ENCODE measurements at regions not wholly inside any gene's neighbourhood (a gene's known extent, or its start where the extent isn't known, plus 50 kb on each side); places are given as distances from the start of the nearest gene placed in this dataset.
"Not testable (repeated sequence)": the region's sequence is repeated elsewhere in the genome, so short reads cannot be mapped to it uniquely, and the experiment has no call there.

DNA sequence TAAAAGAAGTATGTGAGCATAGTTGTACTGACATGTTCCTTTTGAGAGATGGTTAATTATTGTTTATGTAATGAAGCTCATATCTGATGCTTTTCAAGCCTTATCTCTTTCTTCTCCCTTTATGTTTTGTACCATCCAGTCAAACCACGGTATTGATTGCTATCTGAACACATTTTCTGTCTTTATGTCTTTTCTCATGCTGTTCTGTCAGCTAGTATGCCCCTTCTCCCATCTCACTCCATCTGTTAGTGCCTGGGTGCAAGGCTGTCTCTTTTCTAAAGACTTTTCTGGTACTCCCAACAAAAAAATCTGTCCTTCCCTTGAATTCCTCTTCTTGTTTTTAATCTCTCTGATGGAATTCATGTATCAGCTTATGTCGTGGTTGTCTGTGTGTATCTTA, 883.8 kb upstream of the IGFBP7 start:
- DNase-seq = no peak

DNA sequence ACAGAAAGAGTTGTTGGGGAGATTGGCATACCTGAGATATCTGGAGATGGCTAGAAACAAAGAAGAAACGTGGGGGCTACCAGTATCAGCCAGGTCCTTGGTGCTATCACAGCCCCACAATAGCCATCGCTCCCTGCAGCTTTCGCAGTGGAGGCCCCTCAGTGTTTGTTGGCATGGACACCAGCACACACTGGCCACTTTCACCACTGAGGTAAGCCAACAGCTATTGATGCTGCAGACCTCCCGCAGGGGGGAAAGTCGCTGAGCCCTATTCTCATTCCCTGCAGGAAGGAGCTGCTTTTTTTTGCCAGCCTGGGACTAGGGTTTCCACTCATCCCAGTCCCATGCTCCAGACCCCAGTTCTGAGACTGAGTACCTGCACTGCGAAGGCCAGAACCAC, 879.2 kb upstream of the IGFBP7 start:
- no peak for DNase-seq

DNA sequence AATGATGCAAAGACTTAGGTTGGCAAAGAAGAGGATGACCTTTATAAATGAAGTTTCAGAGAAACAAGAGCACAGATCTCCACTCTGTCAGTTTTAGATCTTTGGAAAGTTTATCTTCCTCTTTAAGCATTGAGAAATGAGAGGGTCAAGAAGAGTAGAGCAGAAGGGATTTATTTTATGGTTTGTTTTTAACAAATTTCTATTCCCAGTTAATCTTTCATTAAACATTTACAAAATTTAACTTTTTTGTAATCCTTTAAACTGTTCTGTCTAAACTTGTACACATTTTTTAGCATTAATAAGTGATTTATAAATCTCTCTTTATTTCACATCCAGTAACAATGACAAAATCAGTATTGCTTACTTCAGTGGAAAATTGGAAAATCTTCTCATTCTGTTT, 875.0 kb upstream of the IGFBP7 start:
- DNase-seq = no peak

DNA sequence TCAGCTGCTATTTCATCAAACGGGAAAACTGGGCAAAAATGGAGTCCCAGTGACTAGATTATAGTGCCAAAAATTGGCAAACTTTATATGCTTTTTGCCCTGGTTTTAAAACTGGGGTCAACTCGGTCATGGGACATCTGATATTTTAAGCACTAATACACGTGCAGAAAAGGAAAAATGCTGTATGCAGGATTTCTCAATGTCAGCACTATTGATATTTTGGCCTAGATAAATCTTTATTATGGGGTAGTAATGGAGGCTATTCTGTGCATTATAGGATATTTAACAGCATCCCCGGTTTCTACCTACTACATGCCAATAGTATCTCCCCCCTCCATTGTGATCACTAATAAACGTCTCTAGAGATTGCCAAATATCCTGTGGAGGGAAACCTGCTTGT, 870.9 kb upstream of the IGFBP7 start:
- no peak for DNase-seq

DNA sequence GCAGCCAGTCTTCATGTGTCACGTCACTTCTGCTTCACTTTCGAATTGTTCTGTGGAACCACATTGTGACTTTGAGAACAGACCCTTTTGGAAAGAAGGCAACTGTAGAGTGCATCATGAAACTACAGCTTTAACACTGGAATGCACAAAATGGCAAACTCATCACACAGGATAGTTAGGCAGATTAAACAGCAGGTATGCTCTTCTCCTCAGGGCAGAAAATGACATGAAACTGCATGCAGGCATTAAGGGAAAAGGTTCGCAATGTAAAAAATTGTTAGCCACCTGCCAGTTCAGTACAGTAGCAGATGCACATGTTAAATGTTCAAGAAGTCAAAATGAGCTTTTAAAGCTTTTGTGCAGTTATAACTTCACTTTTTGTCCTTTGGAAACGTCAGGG, 864.6 kb upstream of the IGFBP7 start:
- DNase-seq = no peak

DNA sequence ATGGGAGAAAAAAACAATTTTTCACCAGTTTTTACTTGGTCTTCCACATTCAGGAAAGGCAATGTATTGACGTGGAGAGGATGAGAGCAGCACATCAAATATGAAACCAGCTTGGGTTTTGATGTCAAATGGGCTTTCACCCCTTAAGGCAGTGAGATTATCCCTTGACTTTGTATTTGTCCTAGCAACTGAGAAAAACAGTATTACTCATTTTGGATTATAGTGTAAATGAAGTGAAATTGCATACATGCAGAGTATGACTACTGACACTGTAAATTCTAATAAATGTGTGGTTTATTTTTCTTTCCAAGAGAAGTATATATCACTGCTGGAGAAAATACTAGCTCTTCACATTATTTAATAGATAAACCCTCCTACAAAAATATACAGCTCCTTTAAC, 863.6 kb upstream of the IGFBP7 start:
- DNase-seq = no peak

DNA sequence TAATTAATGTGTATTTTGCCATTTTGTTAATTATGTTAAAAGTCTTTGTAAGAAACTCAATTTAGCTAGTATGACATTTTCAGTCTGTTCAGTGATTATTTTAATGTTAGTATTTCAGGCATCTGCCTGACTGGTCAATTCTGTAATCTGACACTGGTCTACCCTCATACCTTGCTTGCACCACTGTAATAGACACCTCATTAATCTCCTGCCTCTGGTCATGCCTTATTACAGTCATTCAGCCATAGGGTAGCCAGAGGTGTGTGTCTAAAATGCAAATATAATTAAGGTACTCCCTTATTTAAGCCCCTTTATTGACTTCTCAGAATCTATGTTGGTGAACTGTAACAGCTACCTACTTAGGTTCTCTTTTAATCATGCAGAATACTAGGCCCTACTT, 861.1 kb upstream of the IGFBP7 start:
- no peak for DNase-seq

DNA sequence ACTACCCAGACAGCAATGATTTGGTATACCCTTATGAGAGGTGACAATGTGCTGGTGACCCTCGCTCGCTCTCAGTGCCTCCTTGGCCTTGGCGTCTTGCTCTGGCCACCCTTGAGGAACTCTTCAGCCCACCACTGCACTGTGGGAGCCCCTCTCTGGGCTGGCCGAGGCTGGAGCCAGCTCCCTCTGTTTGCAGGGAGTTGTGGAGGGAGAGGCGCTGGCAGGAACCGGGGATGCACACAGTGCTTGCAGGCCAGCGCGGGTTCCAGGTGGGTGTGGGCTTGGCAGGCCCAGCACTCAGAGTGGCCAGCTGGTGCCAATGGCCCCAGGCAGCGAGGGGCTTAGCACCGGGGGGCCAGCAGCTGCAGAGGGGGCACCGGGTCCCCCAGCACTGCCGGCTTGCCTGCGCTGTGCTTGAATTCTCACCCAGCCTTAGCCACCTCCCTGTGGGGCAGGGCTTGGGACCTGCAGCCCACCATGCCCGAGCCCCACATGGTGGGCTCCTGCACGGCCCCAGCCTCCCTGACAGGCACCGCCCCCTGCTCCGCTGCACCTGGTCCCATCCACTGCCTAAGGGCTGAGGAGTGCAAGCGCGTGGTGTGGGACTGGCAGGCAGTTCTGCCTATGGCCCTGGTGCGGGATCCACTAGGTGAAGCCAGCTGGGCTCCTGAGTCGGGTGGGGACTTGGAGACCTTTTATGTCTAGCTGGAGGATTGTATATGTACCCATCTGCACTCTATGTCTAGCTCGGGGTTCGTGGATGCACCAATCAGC, 857.0 kb upstream of the IGFBP7 start:
- DNase-seq = no peak

DNA sequence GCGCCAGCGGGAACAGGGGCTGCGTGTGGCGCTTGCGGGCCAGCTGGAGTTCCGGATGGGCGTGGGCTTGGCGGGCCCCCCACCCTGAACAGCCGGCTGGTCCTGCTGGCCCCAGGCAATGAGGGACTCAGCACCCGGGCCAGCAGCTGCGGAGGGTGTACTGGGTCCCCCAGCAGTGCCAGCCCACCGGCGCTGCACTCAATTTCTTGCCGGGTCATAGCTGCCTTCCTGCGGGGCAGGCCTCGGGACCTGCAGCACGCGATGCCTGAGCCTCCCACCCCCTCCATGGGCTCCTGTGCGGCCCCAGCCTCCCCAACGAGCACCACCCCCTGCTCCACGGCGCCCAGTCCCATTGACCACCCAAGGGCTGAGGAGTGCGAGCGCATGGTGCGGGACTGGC, 855.2 kb upstream of the IGFBP7 start:
- not testable (repeated sequence) for DNase-seq

DNA sequence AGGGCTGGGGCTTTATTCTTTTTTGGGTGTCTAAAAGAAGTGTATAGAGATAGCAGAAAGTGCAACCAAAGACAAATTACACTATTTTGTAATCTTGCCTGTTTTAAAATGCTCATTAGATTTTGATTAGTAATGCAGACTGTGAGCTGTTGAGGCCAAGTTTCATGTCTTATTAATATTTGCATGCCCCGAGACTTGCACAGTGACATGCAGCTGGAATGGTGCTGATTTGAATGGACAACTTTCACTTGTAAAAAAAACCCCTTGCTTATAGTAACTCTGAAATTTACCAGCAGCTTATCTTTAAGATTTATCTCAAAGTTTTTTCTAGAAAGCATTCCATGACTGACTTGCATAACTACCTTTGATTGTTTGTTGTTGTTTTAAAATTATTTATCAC, 835.1 kb upstream of the IGFBP7 start:
- DNase-seq = no peak

DNA sequence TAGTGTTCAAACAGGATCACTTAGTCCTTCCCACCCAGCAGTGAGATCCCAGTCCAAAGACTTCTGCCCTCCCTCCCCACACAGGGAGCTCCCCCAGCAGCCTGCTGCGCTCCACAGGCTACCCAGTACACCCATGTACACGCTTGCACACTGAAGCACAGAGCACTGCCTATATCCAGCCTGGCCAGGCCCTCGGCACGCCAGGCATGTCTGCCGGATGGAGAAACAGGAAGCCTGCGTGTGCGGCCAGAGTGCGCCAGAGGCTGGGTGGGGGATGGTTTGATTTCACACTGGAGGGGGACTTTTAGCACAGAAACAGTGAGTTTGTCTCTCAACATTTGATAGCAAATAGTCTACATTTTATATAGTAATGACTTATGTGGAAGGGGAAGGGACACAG, 833.5 kb upstream of the IGFBP7 start:
- no peak for DNase-seq

DNA sequence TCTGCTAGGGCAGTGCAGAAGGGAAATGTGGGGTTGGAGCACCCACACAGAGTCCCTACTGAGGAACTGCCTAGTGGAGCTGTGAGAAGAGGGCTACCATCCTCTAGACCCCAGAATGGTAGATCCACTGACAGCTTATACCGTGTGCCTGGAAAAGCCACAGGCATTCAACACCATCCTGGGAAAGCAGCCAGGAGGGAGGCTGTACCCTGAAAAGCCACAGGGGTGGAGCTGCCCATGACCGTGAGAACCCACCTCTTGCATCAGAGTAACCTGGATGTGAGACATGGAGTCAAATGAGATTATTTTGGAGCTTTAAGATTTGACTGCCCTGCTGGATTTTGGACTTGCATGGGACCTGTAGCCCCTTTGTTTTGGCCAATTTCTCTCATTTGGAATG, 827.1 kb upstream of the IGFBP7 start:
- not testable (repeated sequence) for DNase-seq

DNA sequence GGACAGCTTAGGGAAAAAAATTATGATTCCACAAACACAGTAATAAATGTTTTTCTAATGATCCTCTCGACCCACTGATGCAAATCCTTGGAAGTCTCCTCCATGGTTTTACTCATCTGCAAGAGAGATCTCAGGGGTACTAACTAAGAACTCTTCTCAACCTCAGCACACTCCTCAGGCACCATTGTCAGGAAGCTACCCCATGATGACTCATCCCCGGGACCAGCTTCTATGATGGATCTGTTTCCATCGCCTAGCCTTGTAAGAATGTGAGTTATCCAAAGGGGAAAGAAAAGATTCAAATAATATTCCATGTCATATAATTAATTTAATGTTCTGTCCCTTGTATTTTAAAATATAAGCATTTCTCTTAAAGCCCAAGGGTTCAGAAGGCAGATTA, 816.1 kb upstream of the IGFBP7 start:
- no peak for DNase-seq

DNA sequence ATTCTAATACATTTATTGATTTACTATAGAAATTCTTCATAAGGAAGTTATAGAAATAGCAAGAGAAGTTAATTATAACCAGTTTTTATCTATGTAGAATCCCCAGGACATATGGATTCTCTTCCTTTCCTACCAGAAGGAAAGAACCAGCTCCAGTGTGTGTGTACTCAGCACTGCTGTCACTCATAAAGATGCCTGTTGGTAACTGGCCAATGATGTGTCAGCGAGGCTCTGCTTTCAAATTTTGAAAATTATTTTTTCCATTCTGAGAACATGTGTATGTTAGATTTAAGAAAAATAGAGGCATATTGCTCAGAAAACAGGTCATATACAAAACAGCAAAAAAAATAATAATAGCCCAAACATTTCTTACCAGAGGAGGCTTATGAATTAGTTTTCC, 814.8 kb upstream of the IGFBP7 start:
- no peak for DNase-seq

DNA sequence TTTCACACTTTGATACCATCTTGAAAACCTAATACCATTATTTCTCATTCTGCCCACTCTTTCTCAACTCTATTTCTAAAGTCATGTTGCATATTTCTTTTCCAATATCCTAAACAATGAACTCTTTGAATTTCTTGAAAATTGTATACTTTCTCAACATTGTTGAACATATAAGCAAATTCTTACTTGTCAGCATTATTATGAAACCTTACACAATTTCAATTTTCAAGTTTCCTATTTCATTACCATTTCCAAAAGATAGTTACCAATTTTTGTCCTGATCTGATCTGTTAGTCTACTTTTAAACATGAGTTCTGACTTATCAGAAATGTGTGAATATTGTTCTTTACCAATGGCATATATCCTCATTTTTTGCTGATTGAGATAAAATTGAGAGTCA, 806.3 kb upstream of the IGFBP7 start:
- DNase-seq = no peak

DNA sequence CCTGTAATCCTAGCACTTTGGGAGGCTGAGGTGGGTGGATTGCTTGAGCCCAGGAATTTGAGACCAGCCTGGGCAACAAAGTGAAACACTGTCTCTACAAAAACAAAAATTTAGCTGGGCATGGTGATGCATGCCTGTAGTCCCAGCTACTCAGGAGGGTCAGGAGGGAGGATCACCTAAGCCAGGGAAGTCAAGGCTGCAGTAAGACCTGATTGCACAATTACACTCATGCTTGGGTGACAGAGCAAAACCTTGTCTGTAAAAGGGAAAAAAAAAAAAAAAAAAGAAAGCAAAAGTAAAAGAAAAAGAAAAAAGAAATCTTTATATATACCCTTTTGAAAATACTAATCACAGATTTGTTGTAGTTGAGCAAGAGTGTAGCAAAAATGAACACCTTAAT, 801.0 kb upstream of the IGFBP7 start:
- no peak for DNase-seq

DNA sequence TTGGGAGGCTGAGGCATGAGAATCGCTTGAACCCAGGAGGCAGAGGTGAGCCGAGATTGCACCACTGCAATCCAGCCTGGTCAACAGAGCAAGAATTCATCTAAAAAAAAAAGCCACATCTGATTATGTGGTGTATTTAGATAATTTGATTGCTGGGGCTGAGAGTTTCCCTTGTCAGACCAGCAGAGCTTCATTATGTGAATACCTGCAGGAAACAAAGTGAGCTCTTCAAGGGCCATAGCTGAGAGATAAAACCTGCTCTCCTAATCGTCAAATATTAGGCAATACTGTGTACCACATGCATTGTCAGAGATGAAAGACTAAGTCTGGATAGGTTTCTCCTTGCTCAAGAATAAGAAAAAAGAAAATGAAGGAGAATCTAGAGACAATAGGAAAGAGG, 800.0 kb upstream of the IGFBP7 start:
- DNase-seq = no peak

DNA sequence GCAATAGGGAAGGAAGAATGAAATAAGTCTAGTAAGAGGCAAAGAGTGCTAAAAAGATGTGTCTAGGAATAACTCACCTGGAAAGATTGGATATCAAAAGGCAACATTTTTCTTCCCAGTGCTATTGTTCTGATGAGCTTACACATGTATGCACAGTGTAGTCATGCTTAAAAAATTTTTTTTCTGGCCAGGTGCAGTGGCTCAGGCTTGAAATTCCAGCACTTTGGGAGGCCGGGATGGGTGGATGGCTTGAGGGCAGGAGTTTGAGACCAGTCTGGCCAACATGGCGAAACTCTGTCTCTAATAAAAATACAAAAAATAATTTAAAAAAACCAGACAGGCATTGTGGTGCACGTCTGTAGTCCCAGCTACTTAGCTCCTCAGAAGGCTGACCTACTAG, 795.8 kb upstream of the IGFBP7 start:
- DNase-seq = no peak

DNA sequence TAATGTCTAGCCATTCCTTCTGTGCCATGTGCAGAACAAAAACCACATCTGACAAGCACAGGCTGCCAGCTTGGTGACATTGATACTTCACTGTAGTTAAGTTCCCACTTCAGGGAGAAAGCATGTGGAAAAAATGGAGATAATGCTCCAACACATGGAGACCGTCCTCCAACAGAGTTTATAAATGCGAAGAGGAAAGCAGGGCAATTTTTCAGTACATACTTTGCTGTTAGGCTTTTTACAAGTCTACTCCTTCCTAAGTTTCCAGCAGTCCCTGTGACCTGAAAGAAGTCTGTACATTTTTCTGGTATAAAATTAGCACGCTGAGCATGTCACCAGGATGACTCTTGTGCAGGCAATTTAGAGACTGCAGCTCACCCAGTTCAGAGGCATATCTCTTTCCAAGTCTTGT, 766.9 kb upstream of the IGFBP7 start:
- DNase-seq = no peak

DNA sequence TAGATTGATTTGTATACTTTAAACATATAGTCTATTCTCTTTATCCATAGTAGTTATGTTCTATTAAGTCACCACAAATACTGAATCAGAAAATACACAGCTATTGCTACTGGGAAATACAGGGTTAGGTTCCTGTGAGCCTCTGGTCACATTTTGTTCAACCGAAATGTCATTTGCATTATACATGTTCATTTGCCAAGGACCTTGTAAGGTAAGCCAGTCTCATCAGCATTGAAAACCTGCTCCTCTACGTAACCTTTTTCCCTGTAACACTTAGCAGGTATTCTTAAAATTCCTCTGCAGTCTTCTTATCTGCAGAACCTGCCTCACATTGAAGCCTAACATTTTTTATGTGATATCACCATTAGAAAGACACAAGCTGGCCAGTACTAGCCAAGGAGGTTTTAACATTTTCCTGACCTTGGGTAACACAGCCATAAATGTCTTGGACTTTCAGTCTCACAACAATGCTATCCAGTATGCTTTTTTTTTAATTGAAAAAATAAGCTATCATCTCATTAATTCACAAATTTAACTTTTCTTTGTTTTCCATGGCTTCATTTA, 765.7 kb upstream of the IGFBP7 start:
- no peak for DNase-seq

DNA sequence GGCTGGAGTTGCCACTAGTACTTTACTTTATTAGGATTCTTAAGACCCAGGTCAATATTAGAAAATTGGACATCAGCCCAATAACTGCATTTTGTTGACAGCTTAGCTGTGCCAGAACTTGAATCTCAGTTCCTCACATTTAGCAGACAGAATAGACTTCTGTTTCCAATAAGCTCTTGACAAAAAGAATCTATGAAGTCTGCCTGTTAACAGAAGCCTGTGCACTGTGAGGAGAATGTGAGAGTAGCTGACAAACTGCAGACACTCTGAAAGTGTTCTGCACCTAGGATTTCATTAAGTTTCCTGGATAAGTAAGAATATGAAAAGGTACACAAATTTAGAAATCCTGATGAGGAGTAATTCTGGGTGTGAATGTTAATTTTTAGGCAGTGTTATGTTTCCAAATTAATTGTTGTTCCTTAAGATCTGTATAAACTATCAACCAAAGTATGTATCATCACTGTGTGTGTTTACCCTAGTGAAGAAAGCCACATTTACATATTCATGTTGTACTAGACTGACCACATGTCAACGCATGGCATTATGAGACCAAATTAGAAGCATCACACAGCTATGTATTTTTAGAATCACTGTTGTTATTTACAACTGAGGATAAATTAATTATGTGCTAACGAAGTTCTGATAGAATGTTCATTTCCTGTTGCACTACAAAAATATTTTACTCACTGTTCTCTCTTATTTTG, 756.4 kb upstream of the IGFBP7 start:
- DNase-seq = no peak

DNA sequence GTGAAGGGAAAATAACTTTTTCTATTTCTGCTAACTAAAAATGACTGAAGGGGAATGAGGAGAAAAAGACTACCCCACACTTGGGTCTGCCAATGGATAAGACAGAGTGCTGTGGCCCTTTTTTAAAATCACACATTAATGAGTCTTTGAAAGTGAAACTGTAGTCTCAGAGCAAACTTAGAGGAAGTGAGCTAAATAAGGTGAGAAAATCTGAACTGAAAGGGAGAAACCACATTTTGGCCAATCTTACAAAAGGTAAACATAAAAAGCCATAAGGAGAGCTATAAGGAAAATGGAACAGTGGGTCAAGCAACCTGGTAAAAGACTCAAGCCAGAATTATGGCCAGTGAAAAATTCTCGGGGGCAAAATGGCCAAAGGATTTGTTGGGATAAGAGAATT, 755.1 kb upstream of the IGFBP7 start:
- DNase-seq = no peak

DNA sequence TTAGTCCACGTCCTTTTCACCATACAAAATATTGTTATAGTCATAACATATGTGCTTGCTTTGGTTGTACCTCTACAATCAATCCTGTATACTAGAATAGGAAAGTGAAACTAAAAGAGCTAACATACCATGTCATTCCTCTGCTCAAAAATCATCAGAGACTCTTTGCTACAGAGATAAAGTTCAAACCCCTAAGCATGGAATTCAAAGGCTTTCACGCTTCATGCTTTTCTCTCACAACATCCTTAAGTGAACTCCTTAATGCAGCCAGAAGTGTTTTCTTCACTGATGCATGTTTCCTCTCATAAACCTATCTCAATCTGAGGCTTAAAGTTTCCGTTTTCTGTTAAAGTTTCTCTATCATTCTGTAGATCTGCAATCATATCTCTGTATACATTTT, 744.6 kb upstream of the IGFBP7 start:
- DNase-seq = no peak

DNA sequence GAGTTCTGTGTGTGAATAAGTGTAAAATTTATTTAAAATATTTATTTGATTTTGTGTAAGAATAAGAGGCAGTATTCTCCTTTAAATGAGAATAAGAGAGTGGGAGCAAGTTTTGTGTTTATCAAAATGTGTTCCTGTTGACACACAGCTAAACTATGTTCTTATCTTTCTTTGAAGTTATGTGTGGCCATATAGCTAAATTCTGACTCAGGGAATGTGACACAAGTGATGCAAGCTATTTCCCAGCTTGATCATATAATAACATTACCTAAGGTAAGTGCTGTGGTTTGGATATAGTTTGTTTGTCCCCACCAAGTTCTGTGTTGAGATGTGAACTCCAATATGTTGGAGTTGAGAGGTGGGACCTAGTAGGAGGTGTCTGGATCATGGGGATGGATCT, 740.0 kb upstream of the IGFBP7 start:
- no peak for DNase-seq

DNA sequence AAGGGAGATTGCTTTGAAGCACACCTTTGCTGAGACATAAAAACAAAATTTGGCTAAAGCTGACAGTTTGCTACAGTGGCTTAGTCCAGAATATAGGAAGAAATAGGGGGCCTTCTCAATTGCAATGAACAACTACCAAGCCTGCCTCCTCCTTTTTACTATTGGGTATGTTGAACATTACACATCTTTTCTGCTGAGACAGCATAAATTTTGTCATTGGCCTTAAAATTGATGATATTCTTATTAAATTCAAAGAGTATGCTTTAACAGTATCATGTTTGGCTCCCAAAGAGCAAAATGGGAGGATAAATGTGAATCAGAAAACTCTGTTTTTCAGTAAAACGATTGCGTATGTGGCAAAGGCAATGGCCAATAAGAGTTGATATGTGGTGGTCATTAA, 721.9 kb upstream of the IGFBP7 start:
- no peak for DNase-seq
